Suprapubic skin (tissue), 4 donors: ENCODE measurements at regions not wholly inside any gene's neighbourhood (a gene's known extent, or its start where the extent isn't known, plus 50 kb on each side); places are given as distances from the start of the nearest gene placed in this dataset.

Experiments used
- EP300 ChIP-seq: sonication (generic); formaldehyde crosslinking; IDR thresholded peaks from one replicate; pipeline ENCODE4 v1.6.1; 2017; ENCODE audit warnings: antibody characterized with exemption
- POLR2A ChIP-seq, 2 donors: fragments of 450-650 bp; IDR thresholded peaks; one replicate each; pipeline ENCODE4 v1.6.1; 2017; ENCODE audit warnings: antibody characterized with exemption in 2 of 2, mild to moderate bottlenecking in 2 of 2, moderate library complexity in 2 of 2
- POLR2AphosphoS5 ChIP-seq, 3 donors: sonication (generic); formaldehyde crosslinking; IDR thresholded peaks; one replicate each; pipeline ENCODE4 v1.6.1; 2017; ENCODE audit warnings: antibody characterized with exemption in 3 of 3
- TF ChIP-seq, protein P1 (sequence below), 2 donors: fragments of 200-600 bp in 1 of 2; fragments of 450-650 bp in 1 of 2; sonication (generic) in 1 of 2; IDR thresholded peaks; one replicate each; pipeline ENCODE4 v1.5.1; 2016 to 2019; ENCODE audit warnings: antibody characterized with exemption in 2 of 2, mild to moderate bottlenecking in 1 of 2, moderate library complexity in 1 of 2

DNA sequence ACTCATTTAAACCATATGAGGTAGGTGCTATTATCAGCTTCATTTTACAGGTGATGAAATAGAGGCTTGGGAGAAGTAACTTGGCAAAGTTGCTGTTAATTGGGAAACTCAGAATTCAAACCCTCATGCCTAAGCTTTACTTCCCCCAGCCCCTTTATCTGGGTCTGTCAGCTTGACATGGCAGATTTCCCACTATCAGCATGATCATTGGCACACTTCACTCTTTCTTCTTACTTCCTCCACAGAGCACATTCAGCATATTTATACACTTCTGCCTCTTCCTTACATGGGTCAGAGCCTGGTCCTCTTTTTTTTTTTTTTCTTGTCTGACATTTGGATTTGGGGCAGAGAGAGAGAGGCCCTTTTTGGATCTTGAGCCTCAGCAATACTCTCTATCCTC lies 56.5 kb upstream of the ARX start:
- TF ChIP-seq POLR2AphosphoS5 (IDR thresholded peaks at IDR 0.05) (no peak), POLR2A (IDR thresholded peaks at IDR 0.05) (no peak), EP300 (no peak)
- TF ChIP-seq, protein P1, sequence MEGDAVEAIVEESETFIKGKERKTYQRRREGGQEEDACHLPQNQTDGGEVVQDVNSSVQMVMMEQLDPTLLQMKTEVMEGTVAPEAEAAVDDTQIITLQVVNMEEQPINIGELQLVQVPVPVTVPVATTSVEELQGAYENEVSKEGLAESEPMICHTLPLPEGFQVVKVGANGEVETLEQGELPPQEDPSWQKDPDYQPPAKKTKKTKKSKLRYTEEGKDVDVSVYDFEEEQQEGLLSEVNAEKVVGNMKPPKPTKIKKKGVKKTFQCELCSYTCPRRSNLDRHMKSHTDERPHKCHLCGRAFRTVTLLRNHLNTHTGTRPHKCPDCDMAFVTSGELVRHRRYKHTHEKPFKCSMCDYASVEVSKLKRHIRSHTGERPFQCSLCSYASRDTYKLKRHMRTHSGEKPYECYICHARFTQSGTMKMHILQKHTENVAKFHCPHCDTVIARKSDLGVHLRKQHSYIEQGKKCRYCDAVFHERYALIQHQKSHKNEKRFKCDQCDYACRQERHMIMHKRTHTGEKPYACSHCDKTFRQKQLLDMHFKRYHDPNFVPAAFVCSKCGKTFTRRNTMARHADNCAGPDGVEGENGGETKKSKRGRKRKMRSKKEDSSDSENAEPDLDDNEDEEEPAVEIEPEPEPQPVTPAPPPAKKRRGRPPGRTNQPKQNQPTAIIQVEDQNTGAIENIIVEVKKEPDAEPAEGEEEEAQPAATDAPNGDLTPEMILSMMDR (IDR thresholded peaks at IDR 0.05), result no peak
